Thyroid gland (tissue), 4 donors: ENCODE measurements at regions not wholly inside any gene's neighbourhood (a gene's known extent, or its start where the extent isn't known, plus 50 kb on each side); places are given as distances from the start of the nearest gene placed in this dataset.

Experiments
- DNase-seq, 2 donors: peaks; one replicate each; pipeline ENCODE4 v3.0.0-alpha.2; 2019
- H3K27ac ChIP-seq, 3 donors: fragments of 200-600 bp; sonication (generic); 1 replicate in 2 of 3; 2 replicates in 1 of 3; pipeline ENCODE4 v1.5.1; 2016 to 2019; ENCODE audit warnings: mild to moderate bottlenecking in 1 of 3, moderate library complexity in 1 of 3
- H3K27me3 ChIP-seq: fragments of 200-600 bp; sonication (generic); one replicate; pipeline ENCODE4 v1.5.1; 2019
- H3K36me3 ChIP-seq, 2 donors: fragments of 200-600 bp; sonication (generic); one replicate each; pipeline ENCODE4 v1.5.1; 2016 to 2019
- H3K4me1 ChIP-seq, 2 donors: fragments of 200-600 bp; sonication (generic); one replicate each; pipeline ENCODE4 v1.5.1; 2017 to 2019
- H3K4me3 ChIP-seq, 3 donors: fragments of 200-600 bp; sonication (generic); replicated peaks in 1 of 3; 1 replicate in 2 of 3; 2 replicates in 1 of 3; pipeline ENCODE4 v1.5.1; 2016; ENCODE audit warnings: mild to moderate bottlenecking in 1 of 3
- H3K9me3 ChIP-seq: fragments of 200-600 bp; sonication (generic); one replicate; pipeline ENCODE4 v1.5.1; 2017
- CTCF ChIP-seq, 6 experiments: fragments of 200-600 bp in 3 of 6; fragments of 450-650 bp in 3 of 6; sonication (generic) in 3 of 6; IDR thresholded peaks; one replicate each; pipeline ENCODE4 v1.5.1; 2016 to 2019; ENCODE audit warnings: antibody characterized with exemption in 6 of 6, mild to moderate bottlenecking in 2 of 6, inconsistent platforms in 1 of 6, moderate library complexity in 1 of 6
- POLR2A ChIP-seq, 2 donors: fragments of 450-650 bp; IDR thresholded peaks; one replicate each; pipeline ENCODE4 v1.6.1; 2017; ENCODE audit warnings: antibody characterized with exemption in 2 of 2, mild to moderate bottlenecking in 2 of 2, moderate library complexity in 1 of 2
- WGBS, 2 donors: methylation state at CpG; one replicate each; pipeline ENCODE4 v1.1.5; 2017; 5-methylcytosine and 5-hydroxymethylcytosine counted together
- intact Hi-C: fragments of 100-400 bp; cut with DNase I; formaldehyde crosslinking; loops from one replicate; pipeline ENCODE4 v1.15.1; 2023

GRCh38 chr1:234701737-234702341, 91.9 kb upstream of the IRF2BP2 start:
- no peak overlapping the region for H3K4me3 ChIP-seq
- no peak for DNase-seq
- 74 to 83% methylated on average over 6 of the region's 6 CpGs for WGBS, 2 donors
- no peaks in the 10 kb centered on the region for H3K36me3 ChIP-seq
- no peaks in the 10 kb centered on the region for H3K9me3 ChIP-seq
- H3K27ac ChIP-seq = peak overlapping the region in 2 of 3 donors; percentile 40 to 46
- no peaks in the 10 kb centered on the region for H3K27me3 ChIP-seq
- no peak for TF ChIP-seq CTCF (IDR thresholded peaks at IDR 0.05)
- peaks cover 0 to 13% of the 10 kb centered on the region in 2 donors for H3K4me1 ChIP-seq
- intact Hi-C loops = no loop called here

GRCh38 chr1:234699795-234700665, 90.1 kb upstream of the IRF2BP2 start:
- no peak for DNase-seq
- Histone ChIP-seq H3K4me3 (no peak overlapping the region), H3K4me1 (peaks cover 0 to 12% of the 10 kb centered on the region in 2 donors), H3K27ac (peak overlapping the region in 1 of 3 donors; percentile 53), H3K36me3 (no peaks in the 10 kb centered on the region), H3K9me3 (no peaks in the 10 kb centered on the region), H3K27me3 (no peaks in the 10 kb centered on the region)
- intact Hi-C loops = no loop called here
- TF ChIP-seq POLR2A (IDR thresholded peaks at IDR 0.05) = no peak
- WGBS, 2 donors = 61 to 69% methylated on average over 7 of the region's 7 CpGs

- Histone ChIP-seq H3K27ac (no peak overlapping the region), H3K36me3 (no peaks in the 10 kb centered on the region), H3K27me3 (no peaks in the 10 kb centered on the region), H3K4me1 (peaks cover 0 to 12% of the 10 kb centered on the region in 2 donors), H3K9me3 (no peaks in the 10 kb centered on the region), H3K4me3 (no peak overlapping the region)
- no peak for DNase-seq
- WGBS, 2 donors = 93 to 96% methylated on average over 6 of the region's 6 CpGs
- TF ChIP-seq CTCF (IDR thresholded peaks at IDR 0.05) (no peak), POLR2A (IDR thresholded peaks at IDR 0.05) (no peak)
- intact Hi-C loops = no loop called here
These were observed 88.7 kb upstream of the IRF2BP2 start for GRCh38 chr1:234698686-234699085.

GRCh38 chr1:234697741-234698140, 87.8 kb upstream of the IRF2BP2 start:
- intact Hi-C loops = no loop called here
- TF ChIP-seq POLR2A (IDR thresholded peaks at IDR 0.05) (no peak), CTCF (IDR thresholded peaks at IDR 0.05) (no peak)

GRCh38 chr1:234697015-234697414, 87.0 kb upstream of the IRF2BP2 start:
- WGBS, 2 donors = 79 to 84% methylated on average over 1 of the region's 1 CpG
- H3K36me3 ChIP-seq = no peaks in the 10 kb centered on the region
- intact Hi-C loops = no loop called here

More at GRCh38 chr1:234697741-234698140, 87.8 kb upstream of the IRF2BP2 start:
- WGBS, 2 donors = 95 to 96% methylated on average over 8 of the region's 8 CpGs
- Histone ChIP-seq H3K4me1 (peaks cover 0 to 12% of the 10 kb centered on the region in 2 donors), H3K36me3 (no peaks in the 10 kb centered on the region), H3K9me3 (no peaks in the 10 kb centered on the region), H3K27me3 (no peaks in the 10 kb centered on the region), H3K4me3 (no peak overlapping the region), H3K27ac (no peak overlapping the region)
- DNase-seq = no peak

More at GRCh38 chr1:234697015-234697414, 87.0 kb upstream of the IRF2BP2 start:
- no peak overlapping the region for H3K4me3 ChIP-seq
- TF ChIP-seq CTCF (IDR thresholded peaks at IDR 0.05) = no peak
- TF ChIP-seq POLR2A (IDR thresholded peaks at IDR 0.05) = no peak
- H3K27ac ChIP-seq = no peak overlapping the region
- H3K4me1 ChIP-seq = peaks cover 0 to 12% of the 10 kb centered on the region in 2 donors
- H3K9me3 ChIP-seq = no peaks in the 10 kb centered on the region
- no peaks in the 10 kb centered on the region for H3K27me3 ChIP-seq
- no peak for DNase-seq
